ENCODE measurements at regions not wholly inside any gene's neighbourhood (a gene's known extent, or its start where the extent isn't known, plus 50 kb on each side); places are given as distances from the start of the nearest gene placed in this dataset.

DNA sequence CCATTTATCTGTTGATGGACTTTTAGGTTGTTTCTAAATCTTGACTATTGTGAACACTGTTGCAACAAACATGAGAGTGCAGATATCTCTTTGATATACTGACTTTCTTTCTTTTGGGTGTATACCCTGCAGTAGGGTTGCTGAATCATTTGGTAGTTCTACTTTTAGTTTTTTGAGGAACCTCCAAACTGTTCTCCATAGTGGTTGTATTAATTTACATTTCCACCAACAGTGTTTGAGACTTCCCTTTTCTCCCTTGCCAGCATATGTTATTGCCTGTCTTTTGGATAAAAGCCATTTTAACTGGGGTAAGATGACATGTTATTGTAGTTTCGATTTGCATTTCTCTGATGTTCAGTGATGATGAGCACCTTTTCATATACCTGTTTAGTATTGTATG is 330.0 kb downstream of the DDX10 start:
- H4K20me1 ChIP-seq (ENCODE audit: insufficient read depth) = no peaks in the 10 kb centered on the region
- DNase-seq (ENCODE audit: low read depth, low spot score) = no peak
- no peak overlapping the region for H2AFZ ChIP-seq (ENCODE audit: low read depth, low read length, poor library complexity, severe bottlenecking)
- CTCF ChIA-PET = no interaction called here
- H3K27ac ChIP-seq (ENCODE audit: low read depth, low read length) = no peak overlapping the region
- BruUV-seq (replicated peaks) = no TSS peak
- H3K36me3 ChIP-seq (ENCODE audit: control insufficient read depth in 1 of 2, insufficient read depth in 2 of 2, low read length in 2 of 2) = no peaks in the 10 kb centered on the region
- no peak overlapping the region for H3K9ac ChIP-seq (ENCODE audit: low read length)
- H3K79me2 ChIP-seq (ENCODE audit: insufficient read depth, low read length) = no peaks in the 10 kb centered on the region
- TF ChIP-seq, protein P1, sequence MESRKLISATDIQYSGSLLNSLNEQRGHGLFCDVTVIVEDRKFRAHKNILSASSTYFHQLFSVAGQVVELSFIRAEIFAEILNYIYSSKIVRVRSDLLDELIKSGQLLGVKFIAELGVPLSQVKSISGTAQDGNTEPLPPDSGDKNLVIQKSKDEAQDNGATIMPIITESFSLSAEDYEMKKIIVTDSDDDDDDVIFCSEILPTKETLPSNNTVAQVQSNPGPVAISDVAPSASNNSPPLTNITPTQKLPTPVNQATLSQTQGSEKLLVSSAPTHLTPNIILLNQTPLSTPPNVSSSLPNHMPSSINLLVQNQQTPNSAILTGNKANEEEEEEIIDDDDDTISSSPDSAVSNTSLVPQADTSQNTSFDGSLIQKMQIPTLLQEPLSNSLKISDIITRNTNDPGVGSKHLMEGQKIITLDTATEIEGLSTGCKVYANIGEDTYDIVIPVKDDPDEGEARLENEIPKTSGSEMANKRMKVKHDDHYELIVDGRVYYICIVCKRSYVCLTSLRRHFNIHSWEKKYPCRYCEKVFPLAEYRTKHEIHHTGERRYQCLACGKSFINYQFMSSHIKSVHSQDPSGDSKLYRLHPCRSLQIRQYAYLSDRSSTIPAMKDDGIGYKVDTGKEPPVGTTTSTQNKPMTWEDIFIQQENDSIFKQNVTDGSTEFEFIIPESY (IDR thresholded peaks at IDR 0.05; ENCODE audit: extremely low read depth, insufficient replicate concordance, low read length) = no peak
- TF ChIP-seq, protein P2, sequence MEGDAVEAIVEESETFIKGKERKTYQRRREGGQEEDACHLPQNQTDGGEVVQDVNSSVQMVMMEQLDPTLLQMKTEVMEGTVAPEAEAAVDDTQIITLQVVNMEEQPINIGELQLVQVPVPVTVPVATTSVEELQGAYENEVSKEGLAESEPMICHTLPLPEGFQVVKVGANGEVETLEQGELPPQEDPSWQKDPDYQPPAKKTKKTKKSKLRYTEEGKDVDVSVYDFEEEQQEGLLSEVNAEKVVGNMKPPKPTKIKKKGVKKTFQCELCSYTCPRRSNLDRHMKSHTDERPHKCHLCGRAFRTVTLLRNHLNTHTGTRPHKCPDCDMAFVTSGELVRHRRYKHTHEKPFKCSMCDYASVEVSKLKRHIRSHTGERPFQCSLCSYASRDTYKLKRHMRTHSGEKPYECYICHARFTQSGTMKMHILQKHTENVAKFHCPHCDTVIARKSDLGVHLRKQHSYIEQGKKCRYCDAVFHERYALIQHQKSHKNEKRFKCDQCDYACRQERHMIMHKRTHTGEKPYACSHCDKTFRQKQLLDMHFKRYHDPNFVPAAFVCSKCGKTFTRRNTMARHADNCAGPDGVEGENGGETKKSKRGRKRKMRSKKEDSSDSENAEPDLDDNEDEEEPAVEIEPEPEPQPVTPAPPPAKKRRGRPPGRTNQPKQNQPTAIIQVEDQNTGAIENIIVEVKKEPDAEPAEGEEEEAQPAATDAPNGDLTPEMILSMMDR (IDR thresholded peaks at IDR 0.05 in 2 of 3, conservative IDR thresholded peaks at IDR 0.05 in 1 of 3; ENCODE audit: borderline replicate concordance in 1 of 3, insufficient read depth in 1 of 3, low read depth in 2 of 3, low read length in 2 of 3) = no peak
- intact Hi-C loops (cut with micrococcal nuclease) = no loop called here
- no peaks in the 10 kb centered on the region for H3K9me2 ChIP-seq (ENCODE audit: insufficient read depth)
- H3K4me2 ChIP-seq (ENCODE audit: low read length) = no peak overlapping the region
- H3K4me1 ChIP-seq (ENCODE audit: control insufficient read depth in 1 of 2, insufficient read depth in 2 of 2, low read length in 2 of 2) = no peaks in the 10 kb centered on the region
- H3K9me3 ChIP-seq (ENCODE audit: control insufficient read depth in 1 of 2, insufficient read depth in 1 of 2, low read depth in 1 of 2, low read length in 2 of 2) = no peaks in the 10 kb centered on the region; a peak in 1 of 4 replicates
- H3K4me3 ChIP-seq (replicated peaks in 1 of 2; ENCODE audit: low read depth in 1 of 2, low read length in 2 of 2) = no peak overlapping the region
- RAD21 ChIA-PET (ENCODE audit: low non-redundant PET in 1 of 2, low total read pairs in 2 of 2, uncharacterized antibody in 2 of 2, unreplicated experiment in 2 of 2) = no interaction called here
- ATAC-seq = no peak
- POLR2A ChIA-PET = no interaction called here
- no peaks in the 10 kb centered on the region for H3K27me3 ChIP-seq (ENCODE audit: insufficient read depth, low read length)

DNA sequence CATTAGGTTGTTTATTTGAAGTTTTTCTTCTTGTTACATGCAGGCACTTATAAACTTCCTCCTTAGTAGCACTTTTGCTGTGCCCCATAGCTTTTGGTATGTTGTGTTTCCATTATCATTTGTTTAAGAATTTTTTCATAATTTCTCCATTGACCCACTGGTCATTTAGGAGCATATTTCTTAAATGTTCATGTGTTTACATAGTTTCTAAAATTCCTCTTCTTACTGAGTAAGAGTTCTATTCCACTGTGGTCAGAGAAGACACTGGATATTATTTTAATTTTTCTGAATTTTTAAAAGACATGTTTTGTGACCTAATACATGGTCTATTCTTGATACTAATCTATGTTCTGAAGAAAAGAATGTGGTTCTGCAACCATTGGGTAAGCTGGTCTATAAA is 333.0 kb downstream of the DDX10 start:
- TF ChIP-seq CEBPB (IDR thresholded peaks at IDR 0.05; ENCODE audit: low read depth) = no peak
- TF ChIP-seq JUND (IDR thresholded peaks at IDR 0.05) = no peak
- TF ChIP-seq, protein P1 (IDR thresholded peaks at IDR 0.05; ENCODE audit: extremely low read depth, insufficient replicate concordance, low read length) = no peak
- H3K27me3 ChIP-seq (ENCODE audit: insufficient read depth, low read length) = no peaks in the 10 kb centered on the region
- no TSS peak for BruUV-seq (replicated peaks)
- H3K4me1 ChIP-seq (ENCODE audit: control insufficient read depth in 1 of 2, insufficient read depth in 2 of 2, low read length in 2 of 2) = peaks cover 0 to 6% of the 10 kb centered on the region in 2 experiments; a peak in 1 of 4 replicates
- H3K4me3 ChIP-seq (replicated peaks in 1 of 2; ENCODE audit: low read depth in 1 of 2, low read length in 2 of 2) = no peak overlapping the region
- ChIA-PET CTCF (no interaction called here), POLR2A (no interaction called here), RAD21 (ENCODE audit: low non-redundant PET in 1 of 2, low total read pairs in 2 of 2, uncharacterized antibody in 2 of 2, unreplicated experiment in 2 of 2) (no interaction called here)
- intact Hi-C loops (cut with micrococcal nuclease) = no loop called here
- H3K9me2 ChIP-seq (ENCODE audit: insufficient read depth) = no peaks in the 10 kb centered on the region
- H3K9ac ChIP-seq (ENCODE audit: low read length) = no peak overlapping the region
- H3K9me3 ChIP-seq (ENCODE audit: control insufficient read depth in 1 of 2, insufficient read depth in 1 of 2, low read depth in 1 of 2, low read length in 2 of 2) = no peaks in the 10 kb centered on the region; a peak in 1 of 4 replicates
- no peaks in the 10 kb centered on the region for H3K79me2 ChIP-seq (ENCODE audit: insufficient read depth, low read length)
- DNase-seq (ENCODE audit: low read depth, low spot score) = no peak
- H3K27ac ChIP-seq (ENCODE audit: low read depth, low read length) = no peak overlapping the region
- no peaks in the 10 kb centered on the region for H4K20me1 ChIP-seq (ENCODE audit: insufficient read depth)
- H3K36me3 ChIP-seq (ENCODE audit: control insufficient read depth in 1 of 2, insufficient read depth in 2 of 2, low read length in 2 of 2) = no peaks in the 10 kb centered on the region
- no peak for ATAC-seq
- H3K4me2 ChIP-seq (ENCODE audit: low read length) = no peak overlapping the region
- H2AFZ ChIP-seq (ENCODE audit: low read depth, low read length, poor library complexity, severe bottlenecking) = no peak overlapping the region
